ENCODE measurements at regions not wholly inside any gene's neighbourhood (a gene's known extent, or its start where the extent isn't known, plus 50 kb on each side); places are given as distances from the start of the nearest gene placed in this dataset.

GRCh38 chr6:94902974-94903628, 674.2 kb upstream of the MANEA start:
- Histone ChIP-seq H3K4me2 (ENCODE audit: low read depth, low read length) (no peak overlapping the region), H3K4me1 (ENCODE audit: insufficient read depth, low read length) (no peaks in the 10 kb centered on the region), H3K4me3 (replicated peaks in 1 of 3; ENCODE audit: insufficient read depth in 1 of 3, low read depth in 2 of 3, low read length in 3 of 3) (no peak overlapping the region), H3K36me3 (replicated peaks in 1 of 2; ENCODE audit: control insufficient read depth in 1 of 2, insufficient read depth in 2 of 2, low read length in 2 of 2) (no peaks in the 10 kb centered on the region), H3K9me3 (ENCODE audit: low read length) (no peaks in the 10 kb centered on the region), H3K79me2 (ENCODE audit: insufficient read depth, low read length) (no peaks in the 10 kb centered on the region), H4K20me1 (ENCODE audit: insufficient read depth, low read length) (no peaks in the 10 kb centered on the region), H3K9ac (ENCODE audit: insufficient read depth, low read depth, low read length) (no peak overlapping the region), H3K27me3 (ENCODE audit: control insufficient read depth in 1 of 2, insufficient read depth in 2 of 2, low read length in 2 of 2) (no peaks in the 10 kb centered on the region), H3K27ac (ENCODE audit: extremely low read length, insufficient read depth, low read length) (no peak overlapping the region), H2AFZ (ENCODE audit: low read length) (no peak overlapping the region)
- WGBS (ENCODE audit: low lambda C conversion rate), result 14% methylated on average over 1 of the region's 1 CpG
- intact Hi-C loops (cut with micrococcal nuclease; ENCODE audit: unreplicated experiment) (no loop called here), in situ Hi-C loops (cut with HindIII; ENCODE audit: extremely low pct_ligation_motif_present, low pct_unique_long_range_greater_than_20kb) (no loop called here)
- DNase-seq (ENCODE audit: low spot score) (peak; percentile 5), FAIRE-seq (no peak), ATAC-seq (peak; percentile 88)
- no peak for TF ChIP-seq PCBP1 (IDR thresholded peaks at IDR 0.05; ENCODE audit: borderline replicate concordance, low read depth, low read length)
- TF ChIP-seq FOXA1 (IDR thresholded peaks at IDR 0.05), result no peak
- TF ChIP-seq FOXA1 (CRISPR knock-in tag; IDR thresholded peaks at IDR 0.05), result 0 out of 2 replicates have a peak, but pooled peaks have one; percentile 16
- BruUV-seq (replicated peaks), result no TSS peak
- CTCF ChIA-PET (ENCODE audit: low intra/inter-chr PET ratio, low total read pairs), result no interaction called here
- POLR2A ChIA-PET, result no interaction called here

DNA sequence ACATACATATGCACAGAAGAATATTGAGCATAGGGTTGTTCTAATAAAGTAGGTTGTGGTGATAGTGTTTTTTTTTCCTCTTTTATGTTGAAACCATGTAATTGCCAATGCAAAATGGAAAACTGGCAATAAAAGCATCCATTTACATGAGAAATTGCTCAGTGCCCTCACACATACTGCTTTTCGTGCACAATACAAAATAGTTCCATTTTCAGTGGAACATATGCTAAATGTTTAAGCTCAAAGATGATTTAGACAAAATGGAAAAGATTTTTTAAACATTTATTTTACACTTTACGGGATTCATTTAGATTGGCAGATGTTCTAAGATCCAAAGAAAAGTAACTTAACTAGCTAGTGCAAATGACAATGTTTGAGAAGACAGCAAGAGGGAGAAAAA, 678.1 kb upstream of the MANEA start:
- POLR2A ChIA-PET, result no interaction called here
- Histone ChIP-seq H3K79me2 (ENCODE audit: insufficient read depth, low read length) (no peaks in the 10 kb centered on the region), H2AFZ (ENCODE audit: low read length) (no peak overlapping the region), H3K4me1 (ENCODE audit: insufficient read depth, low read length) (no peaks in the 10 kb centered on the region), H3K4me3 (replicated peaks in 1 of 3; ENCODE audit: insufficient read depth in 1 of 3, low read depth in 2 of 3, low read length in 3 of 3) (no peak overlapping the region), H3K4me2 (ENCODE audit: low read depth, low read length) (no peak overlapping the region), H3K9me3 (ENCODE audit: low read length) (no peaks in the 10 kb centered on the region), H3K9ac (ENCODE audit: insufficient read depth, low read depth, low read length) (no peak overlapping the region), H3K36me3 (replicated peaks in 1 of 2; ENCODE audit: control insufficient read depth in 1 of 2, insufficient read depth in 2 of 2, low read length in 2 of 2) (no peaks in the 10 kb centered on the region), H3K27ac (ENCODE audit: extremely low read length, insufficient read depth, low read length) (no peak overlapping the region), H3K27me3 (ENCODE audit: control insufficient read depth in 1 of 2, insufficient read depth in 2 of 2, low read length in 2 of 2) (no peaks in the 10 kb centered on the region), H4K20me1 (ENCODE audit: insufficient read depth, low read length) (no peaks in the 10 kb centered on the region)
- intact Hi-C loops (cut with micrococcal nuclease; ENCODE audit: unreplicated experiment), result no loop called here
- DNase-seq (ENCODE audit: low spot score) (no peak), FAIRE-seq (no peak), ATAC-seq (no peak)
- BruUV-seq (replicated peaks), result no TSS peak
- TF ChIP-seq ZNF746 (CRISPR knock-in tag; IDR thresholded peaks at IDR 0.05), result no peak
- TF ChIP-seq AKNA (CRISPR knock-in tag; IDR thresholded peaks at IDR 0.05; ENCODE audit: borderline replicate concordance), result no peak
- no peak for TF ChIP-seq KDM2A (CRISPR knock-in tag; IDR thresholded peaks at IDR 0.05; ENCODE audit: borderline replicate concordance, low read depth)
- TF ChIP-seq NFKB2 (CRISPR knock-in tag; IDR thresholded peaks at IDR 0.05; ENCODE audit: borderline replicate concordance), result no peak
- TF ChIP-seq YEATS4 (CRISPR knock-in tag; IDR thresholded peaks at IDR 0.05; ENCODE audit: borderline replicate concordance), result no peak
- TF ChIP-seq GATA4 (IDR thresholded peaks at IDR 0.05; ENCODE audit: borderline replicate concordance, low read depth), result no peak
- in situ Hi-C loops (cut with HindIII; ENCODE audit: extremely low pct_ligation_motif_present, low pct_unique_long_range_greater_than_20kb), result no loop called here
- CTCF ChIA-PET (ENCODE audit: low intra/inter-chr PET ratio, low total read pairs), result no interaction called here
- WGBS (ENCODE audit: low lambda C conversion rate), result 0% methylated on average over 2 of the region's 2 CpGs

Measured in HepG2 (cell line).